GM23338 (cell line): ENCODE measurements at regions not wholly inside any gene's neighbourhood (a gene's known extent, or its start where the extent isn't known, plus 50 kb on each side); places are given as distances from the start of the nearest gene placed in this dataset.

Experiments
- CREB1 ChIP-seq: fragments of 250-450 bp; sonication (Bioruptor Pico); IDR thresholded peaks from 2 replicates; pipeline ENCODE4 v1.5.0; 2020; ENCODE audit warnings: low read depth, mild to moderate bottlenecking, moderate library complexity
- EZH2 ChIP-seq: fragments of 200-600 bp; sonication (generic); IDR thresholded peaks from one replicate; pipeline ENCODE4 v1.8.0; 2017; ENCODE audit warnings: antibody characterized with exemption, mild to moderate bottlenecking, low read depth; ENCODE audit not compliant: unreplicated experiment
- EZH2phosphoT487 ChIP-seq: fragments of 200-600 bp; sonication (generic); IDR thresholded peaks from one replicate; pipeline ENCODE4 v1.8.1; 2018; ENCODE audit warnings: antibody characterized with exemption; ENCODE audit not compliant: unreplicated experiment
- JUNB ChIP-seq: IDR thresholded peaks from one replicate; pipeline ENCODE4 v1.6.1; 2016; ENCODE audit warnings: antibody characterized with exemption; ENCODE audit not compliant: unreplicated experiment
- NANOG ChIP-seq: IDR thresholded peaks from 2 replicates; pipeline ENCODE4 v1.6.1; 2016; ENCODE audit warnings: antibody characterized with exemption, borderline replicate concordance
- POLR2AphosphoS5 ChIP-seq: IDR thresholded peaks from 2 replicates; pipeline ENCODE4 v1.6.1; 2016; ENCODE audit warnings: antibody characterized with exemption, low read depth
- TF ChIP-seq, protein P1 (sequence below), 2 experiments: fragments of 200-600 bp in 1 of 2; sonication (generic) in 1 of 2; conservative IDR thresholded peaks; 2 replicates each; pipeline versions ENCODE4 v1.5.1 to v1.6.1; 2016 to 2017; ENCODE audit warnings: antibody characterized with exemption in 2 of 2, low read depth in 2 of 2, mild to moderate bottlenecking in 2 of 2, moderate library complexity in 1 of 2
- TF ChIP-seq, protein P2 (sequence below): IDR thresholded peaks from one replicate; pipeline ENCODE4 v1.6.1; 2018; ENCODE audit warnings: antibody characterized with exemption; ENCODE audit not compliant: unreplicated experiment
- TF ChIP-seq, protein P3 (sequence below): IDR thresholded peaks from 2 replicates; pipeline ENCODE4 v1.6.1; 2016; ENCODE audit warnings: antibody characterized with exemption

DNA sequence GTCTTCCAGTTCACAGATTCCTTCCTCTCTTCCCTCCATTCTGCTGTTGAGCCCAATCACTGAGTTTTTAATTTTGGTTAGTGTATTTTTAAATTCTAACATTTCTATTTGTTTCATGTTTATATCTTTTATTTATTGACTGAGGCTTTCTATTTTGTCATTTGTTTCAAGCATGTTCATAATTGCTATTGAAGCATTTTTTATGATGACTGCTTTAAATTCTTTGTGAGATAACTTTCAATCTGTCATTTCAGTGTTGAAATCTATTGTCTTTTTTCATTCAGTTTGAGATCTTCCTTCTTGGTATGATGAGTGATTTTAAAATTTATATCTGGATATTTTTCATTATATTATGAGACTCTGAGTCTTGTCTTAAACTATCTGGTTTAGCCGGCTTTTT lies 192.3 kb downstream of the RPLP1 start:
- TF ChIP-seq, protein P1, sequence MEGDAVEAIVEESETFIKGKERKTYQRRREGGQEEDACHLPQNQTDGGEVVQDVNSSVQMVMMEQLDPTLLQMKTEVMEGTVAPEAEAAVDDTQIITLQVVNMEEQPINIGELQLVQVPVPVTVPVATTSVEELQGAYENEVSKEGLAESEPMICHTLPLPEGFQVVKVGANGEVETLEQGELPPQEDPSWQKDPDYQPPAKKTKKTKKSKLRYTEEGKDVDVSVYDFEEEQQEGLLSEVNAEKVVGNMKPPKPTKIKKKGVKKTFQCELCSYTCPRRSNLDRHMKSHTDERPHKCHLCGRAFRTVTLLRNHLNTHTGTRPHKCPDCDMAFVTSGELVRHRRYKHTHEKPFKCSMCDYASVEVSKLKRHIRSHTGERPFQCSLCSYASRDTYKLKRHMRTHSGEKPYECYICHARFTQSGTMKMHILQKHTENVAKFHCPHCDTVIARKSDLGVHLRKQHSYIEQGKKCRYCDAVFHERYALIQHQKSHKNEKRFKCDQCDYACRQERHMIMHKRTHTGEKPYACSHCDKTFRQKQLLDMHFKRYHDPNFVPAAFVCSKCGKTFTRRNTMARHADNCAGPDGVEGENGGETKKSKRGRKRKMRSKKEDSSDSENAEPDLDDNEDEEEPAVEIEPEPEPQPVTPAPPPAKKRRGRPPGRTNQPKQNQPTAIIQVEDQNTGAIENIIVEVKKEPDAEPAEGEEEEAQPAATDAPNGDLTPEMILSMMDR (conservative IDR thresholded peaks at IDR 0.05; ENCODE audit: low read depth in 2 of 2): no peak
- no peak for TF ChIP-seq EZH2
- TF ChIP-seq, protein P2, sequence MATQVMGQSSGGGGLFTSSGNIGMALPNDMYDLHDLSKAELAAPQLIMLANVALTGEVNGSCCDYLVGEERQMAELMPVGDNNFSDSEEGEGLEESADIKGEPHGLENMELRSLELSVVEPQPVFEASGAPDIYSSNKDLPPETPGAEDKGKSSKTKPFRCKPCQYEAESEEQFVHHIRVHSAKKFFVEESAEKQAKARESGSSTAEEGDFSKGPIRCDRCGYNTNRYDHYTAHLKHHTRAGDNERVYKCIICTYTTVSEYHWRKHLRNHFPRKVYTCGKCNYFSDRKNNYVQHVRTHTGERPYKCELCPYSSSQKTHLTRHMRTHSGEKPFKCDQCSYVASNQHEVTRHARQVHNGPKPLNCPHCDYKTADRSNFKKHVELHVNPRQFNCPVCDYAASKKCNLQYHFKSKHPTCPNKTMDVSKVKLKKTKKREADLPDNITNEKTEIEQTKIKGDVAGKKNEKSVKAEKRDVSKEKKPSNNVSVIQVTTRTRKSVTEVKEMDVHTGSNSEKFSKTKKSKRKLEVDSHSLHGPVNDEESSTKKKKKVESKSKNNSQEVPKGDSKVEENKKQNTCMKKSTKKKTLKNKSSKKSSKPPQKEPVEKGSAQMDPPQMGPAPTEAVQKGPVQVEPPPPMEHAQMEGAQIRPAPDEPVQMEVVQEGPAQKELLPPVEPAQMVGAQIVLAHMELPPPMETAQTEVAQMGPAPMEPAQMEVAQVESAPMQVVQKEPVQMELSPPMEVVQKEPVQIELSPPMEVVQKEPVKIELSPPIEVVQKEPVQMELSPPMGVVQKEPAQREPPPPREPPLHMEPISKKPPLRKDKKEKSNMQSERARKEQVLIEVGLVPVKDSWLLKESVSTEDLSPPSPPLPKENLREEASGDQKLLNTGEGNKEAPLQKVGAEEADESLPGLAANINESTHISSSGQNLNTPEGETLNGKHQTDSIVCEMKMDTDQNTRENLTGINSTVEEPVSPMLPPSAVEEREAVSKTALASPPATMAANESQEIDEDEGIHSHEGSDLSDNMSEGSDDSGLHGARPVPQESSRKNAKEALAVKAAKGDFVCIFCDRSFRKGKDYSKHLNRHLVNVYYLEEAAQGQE: no peak
- no peak for TF ChIP-seq CREB1 (CRISPR knock-in tag)
- TF ChIP-seq, protein P3, sequence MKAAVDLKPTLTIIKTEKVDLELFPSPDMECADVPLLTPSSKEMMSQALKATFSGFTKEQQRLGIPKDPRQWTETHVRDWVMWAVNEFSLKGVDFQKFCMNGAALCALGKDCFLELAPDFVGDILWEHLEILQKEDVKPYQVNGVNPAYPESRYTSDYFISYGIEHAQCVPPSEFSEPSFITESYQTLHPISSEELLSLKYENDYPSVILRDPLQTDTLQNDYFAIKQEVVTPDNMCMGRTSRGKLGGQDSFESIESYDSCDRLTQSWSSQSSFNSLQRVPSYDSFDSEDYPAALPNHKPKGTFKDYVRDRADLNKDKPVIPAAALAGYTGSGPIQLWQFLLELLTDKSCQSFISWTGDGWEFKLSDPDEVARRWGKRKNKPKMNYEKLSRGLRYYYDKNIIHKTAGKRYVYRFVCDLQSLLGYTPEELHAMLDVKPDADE: no peak
- TF ChIP-seq NANOG: no peak
- TF ChIP-seq EZH2phosphoT487: no peak
- no peak for TF ChIP-seq JUNB
- no peak for TF ChIP-seq POLR2AphosphoS5
